Activated naive CD4-positive, alpha-beta T cell treated with Interleukin-2 at 50 U/mL for 16 hours (primary cell): ENCODE measurements at regions not wholly inside any gene's neighbourhood (a gene's known extent, or its start where the extent isn't known, plus 50 kb on each side); places are given as distances from the start of the nearest gene placed in this dataset.
"Not testable (repeated sequence)": the region's sequence is repeated elsewhere in the genome, so short reads cannot be mapped to it uniquely, and the experiment has no call there.

Experiments
- DNase-seq: peaks from one replicate; pipeline ENCODE4 v3.0.0-alpha.2; 2020

GRCh38 chr6:56904068-56904467 is 50.8 kb upstream of the BEND6 start:
- no peak for DNase-seq

DNA sequence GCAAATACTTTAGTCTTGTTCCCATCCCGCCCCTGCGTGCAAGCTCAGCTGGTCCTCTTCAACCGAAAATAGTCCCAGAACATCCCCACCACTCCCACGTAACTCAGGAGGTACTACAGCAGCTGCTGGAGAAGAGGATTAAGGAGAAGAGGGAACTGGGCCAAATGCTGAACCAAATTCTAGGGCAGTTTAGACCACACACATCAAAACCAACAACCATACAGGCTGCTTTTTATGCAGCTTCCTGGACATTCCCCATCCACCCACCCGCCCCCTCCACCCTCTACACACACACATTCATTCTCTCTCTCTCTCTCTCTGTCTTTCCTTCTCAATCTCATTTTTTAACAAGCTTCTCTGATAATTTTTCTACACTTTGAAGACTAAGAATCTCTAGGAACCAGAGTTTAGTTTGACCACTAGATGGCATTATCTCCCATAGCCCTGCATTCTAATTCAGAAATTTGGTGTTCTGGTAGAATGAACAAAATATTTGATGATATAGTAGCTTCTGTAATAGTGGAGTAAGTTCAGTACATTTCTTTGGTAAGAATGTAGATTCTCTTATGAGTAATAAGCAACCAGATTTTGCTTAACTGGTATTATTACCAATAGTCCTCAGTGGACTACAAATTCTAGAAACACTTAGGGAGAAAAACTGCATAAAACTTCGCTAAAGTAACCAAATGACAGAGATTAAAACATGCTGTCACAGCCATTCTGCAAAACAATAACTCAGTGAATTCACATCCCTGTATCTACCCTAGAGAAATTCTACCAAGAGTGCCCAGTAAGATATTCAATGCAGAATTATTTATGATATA is 52.1 kb upstream of the BEND6 start:
- no peak for DNase-seq

- no peak for DNase-seq
Observed at GRCh38 chr6:56900784-56901183, 54.1 kb upstream of the BEND6 start.

- no peak for DNase-seq
Observed at GRCh38 chr6:56899753-56900152, 55.2 kb upstream of the BEND6 start.

GRCh38 chr6:56899311-56899710 is 55.6 kb upstream of the BEND6 start:
- DNase-seq: no peak

DNA sequence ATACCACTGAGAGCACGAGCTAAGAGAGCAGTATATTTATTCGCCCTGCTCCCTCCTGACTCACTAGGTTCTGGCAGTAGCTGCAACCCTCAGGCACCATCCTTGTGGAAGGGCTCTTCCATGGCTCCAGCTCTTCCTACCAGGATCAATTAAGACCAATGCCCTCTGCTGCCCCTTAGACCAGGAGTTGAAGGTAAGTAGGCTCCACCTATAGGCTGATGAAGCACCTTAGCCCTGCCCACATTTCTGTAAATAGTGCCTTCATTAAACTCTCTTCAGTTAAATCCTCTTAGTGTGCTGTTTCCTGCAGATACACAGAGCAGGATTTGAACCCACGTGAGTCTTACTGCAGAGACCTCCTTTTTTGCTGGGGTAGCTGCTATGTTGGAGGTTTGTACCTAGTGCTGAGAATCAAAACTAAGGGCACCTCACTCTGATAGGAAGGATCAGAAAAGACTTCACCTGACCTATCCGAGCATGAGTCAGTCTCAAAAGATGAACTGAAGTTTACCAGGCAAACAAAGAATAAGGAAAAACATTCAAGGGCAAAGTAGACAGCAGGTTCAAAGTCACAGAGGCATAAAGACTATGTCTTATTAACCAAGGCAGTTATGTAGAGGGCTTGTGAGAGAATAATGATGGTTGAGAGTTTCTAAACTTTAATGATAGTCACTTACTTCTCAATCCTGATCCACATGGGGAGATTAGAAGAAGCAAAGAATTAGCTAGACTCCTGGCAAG is 56.9 kb upstream of the BEND6 start:
- DNase-seq: no peak

DNA sequence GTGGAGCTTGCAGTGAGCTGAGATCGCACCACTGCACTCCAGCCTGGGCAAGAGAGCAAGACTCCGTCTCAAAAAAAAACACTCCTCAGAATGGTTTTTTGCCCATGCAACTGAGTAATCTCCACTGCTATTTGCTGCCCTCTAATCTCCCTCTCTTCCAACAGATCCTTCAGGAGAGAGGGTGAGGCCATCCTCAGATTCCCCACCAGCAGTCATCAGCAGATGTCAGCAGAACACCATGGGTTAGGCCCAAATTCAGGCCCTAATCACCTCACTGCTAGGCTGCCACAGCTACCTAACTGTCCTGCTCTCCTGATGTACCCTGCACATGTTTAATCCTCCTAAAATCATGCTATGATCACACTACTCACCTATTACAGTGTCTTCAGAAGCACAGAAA is 63.2 kb upstream of the BEND6 start:
- no peak for DNase-seq

DNA sequence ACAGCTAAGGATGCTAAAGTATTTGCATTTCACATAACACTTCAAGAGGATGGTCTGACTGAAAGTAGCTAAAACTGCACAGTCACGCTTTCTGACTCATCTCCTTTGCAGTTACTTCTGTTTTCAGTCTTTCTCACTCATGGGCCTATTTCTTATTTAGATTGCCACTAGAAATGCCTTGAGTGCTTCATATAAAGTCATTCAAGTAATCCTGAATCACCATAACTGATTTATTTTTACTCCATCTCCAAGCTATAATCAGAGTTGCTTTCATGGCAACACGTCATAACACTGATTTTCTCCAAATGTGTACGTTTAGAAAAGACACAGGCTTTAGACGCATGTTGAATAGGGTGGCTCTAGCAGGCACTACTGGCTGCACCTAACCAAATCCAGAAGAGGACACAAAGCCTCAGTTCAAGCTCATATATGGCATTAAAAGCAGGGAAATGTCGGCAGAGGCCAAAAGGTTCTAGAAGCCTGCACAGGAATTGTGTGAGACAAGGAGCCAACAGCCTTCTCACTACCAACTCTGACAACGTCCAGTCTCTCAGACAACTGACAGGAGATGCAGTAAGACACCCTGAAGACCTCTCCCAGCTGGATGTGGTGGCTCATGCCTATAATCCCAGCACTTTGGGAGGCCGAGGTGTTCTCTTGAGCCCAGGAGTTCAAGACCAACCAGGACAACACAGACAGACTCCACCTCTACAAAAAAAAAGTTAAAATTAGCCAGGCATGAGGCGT is 64.1 kb upstream of the BEND6 start:
- peak; percentile 10 for DNase-seq

GRCh38 chr6:56890066-56890465 is 64.8 kb upstream of the BEND6 start:
- DNase-seq: no peak

GRCh38 chr6:56889492-56889891 is 65.4 kb upstream of the BEND6 start:
- no peak for DNase-seq

DNA sequence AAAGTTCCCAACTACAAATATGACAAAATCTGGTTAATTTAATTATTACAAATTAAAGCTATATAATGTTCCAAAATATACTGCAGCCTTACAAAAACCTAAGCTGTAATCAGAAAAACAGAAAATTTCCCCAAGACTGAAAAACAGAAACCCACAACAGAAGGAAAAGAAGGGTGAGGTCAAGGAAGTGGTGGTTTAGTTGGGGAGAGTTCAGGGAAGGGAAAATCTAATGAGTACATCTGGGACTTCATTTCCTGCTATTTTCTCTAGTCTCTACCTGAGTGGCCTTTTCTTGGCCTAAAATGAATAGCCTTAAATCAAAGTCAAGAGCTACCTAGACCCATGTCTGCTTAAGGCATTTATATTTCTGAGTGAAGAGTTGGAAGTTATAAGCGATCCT is 66.2 kb upstream of the BEND6 start:
- DNase-seq: no peak

DNA sequence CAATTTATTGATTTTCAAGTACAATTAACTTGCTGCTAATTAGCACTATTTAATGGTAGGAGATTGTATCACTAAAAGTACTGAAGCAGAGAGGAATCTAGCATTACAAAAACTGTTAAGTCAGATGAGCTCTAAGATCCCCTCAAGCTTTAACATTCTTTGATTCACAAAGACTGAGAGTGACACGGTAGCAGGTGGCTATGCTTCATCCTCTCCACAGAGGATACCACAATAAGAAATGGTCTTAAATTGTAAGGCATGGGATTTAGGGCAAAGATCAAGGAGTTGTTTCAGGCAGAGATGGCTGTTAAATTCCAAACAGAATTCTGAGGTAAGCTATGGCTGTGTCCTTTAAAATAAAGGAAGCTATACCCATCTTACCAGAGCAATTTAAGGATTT is 67.8 kb upstream of the BEND6 start:
- DNase-seq: no peak

DNA sequence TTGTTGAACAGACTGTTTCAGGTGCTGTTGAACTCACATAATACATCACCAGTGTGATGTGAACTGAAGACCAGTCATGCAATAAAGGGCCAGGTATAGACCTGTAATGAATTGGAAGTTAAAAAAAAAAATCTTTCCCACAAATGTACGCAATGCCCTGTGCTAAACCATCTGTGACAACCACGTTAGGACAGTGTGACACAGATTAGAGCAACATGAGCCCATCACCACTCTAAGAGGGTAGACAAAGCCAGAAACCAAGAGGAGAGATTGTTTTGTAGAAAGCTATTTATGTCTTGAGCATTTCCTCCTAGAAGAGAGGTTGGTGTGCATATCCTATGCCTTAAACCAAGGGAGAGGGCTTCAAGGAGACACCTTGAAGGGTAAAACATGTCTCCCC is 77.0 kb upstream of the BEND6 start:
- no peak for DNase-seq

DNA sequence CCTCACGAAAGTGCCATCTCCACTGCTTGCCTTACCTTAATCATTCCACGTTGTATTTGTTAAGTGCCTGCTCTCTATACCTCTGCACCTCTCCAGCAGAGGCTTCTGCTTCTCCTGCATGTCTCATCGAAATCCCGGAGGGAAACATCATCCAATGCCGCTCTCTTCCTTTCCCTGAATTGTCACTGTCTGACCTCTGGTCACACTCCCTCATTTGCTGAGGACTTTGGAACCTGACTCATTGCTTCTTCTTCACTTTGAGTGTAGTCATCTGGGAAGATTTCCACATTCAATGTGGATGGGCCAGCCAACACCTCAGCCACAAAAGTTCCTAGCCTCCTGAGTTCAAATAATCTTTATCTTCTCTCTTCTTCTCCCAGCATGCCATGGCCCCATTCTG is 78.9 kb upstream of the BEND6 start:
- DNase-seq: no peak

GRCh38 chr6:56875523-56875922 is 79.4 kb upstream of the BEND6 start:
- no peak for DNase-seq

DNA sequence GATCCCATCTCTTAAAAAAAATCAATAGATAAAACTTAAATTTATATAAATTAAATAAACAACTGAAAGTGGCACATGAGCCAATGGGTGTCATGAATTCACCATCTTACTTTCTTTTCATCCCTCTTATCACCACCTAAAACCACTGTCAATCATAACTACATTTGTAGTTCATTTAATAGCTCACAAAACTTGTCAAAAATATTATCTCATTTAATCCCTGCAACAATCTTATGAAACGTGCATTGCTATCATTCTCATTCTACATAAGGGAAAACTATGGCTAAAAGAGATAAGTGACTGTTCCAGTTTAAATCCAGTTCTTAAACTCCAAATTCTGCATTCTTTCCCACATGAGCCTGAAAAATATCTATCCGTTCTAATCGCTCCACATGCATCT is 80.6 kb upstream of the BEND6 start:
- DNase-seq: no peak

GRCh38 chr6:56870053-56870452 is 84.9 kb upstream of the BEND6 start:
- not testable (repeated sequence) for DNase-seq

GRCh38 chr6:56869346-56869745 is 85.6 kb upstream of the BEND6 start:
- DNase-seq: no peak

GRCh38 chr6:56868687-56869086 is 86.2 kb upstream of the BEND6 start:
- no peak for DNase-seq

- DNase-seq: no peak
Observed at GRCh38 chr6:56866917-56867522, 87.9 kb upstream of the BEND6 start.

DNA sequence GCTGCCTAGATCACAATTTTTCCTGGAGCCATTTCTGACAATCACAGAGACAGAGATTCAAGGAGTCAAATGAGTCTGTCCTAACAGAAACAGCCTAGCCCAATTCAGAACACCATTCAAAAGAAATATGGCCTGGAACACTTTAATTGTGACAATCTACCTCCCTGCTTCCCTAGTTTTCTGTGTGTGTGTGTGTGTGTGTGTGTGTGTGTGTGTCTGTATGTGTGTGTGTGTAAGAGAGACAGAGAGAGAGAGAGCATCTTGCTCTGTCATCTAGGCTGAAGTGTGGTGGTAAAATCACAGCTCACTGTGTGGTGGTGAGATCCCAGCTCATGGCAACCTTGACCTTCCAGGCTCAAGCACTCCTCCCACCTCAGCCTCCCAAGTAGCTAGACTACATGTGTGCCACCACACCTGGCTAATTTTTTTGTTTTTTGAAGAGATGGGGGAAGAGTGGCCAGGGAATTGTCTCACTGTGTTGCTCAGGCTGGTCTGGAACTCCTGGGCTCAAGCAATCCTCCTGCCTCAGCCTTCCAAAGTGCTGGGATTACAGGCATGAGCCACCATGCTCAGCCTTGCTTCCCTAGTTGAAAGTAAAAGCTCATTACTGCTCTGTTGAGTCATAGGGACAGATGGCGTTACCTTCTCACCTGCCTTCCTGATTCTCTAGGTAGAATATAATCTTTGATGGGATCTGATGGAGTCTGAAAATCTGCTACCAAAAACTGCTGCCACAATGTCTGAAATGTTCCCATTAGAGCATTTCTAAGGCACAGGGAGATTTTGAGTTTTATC is 89.6 kb upstream of the BEND6 start:
- no peak for DNase-seq

DNA sequence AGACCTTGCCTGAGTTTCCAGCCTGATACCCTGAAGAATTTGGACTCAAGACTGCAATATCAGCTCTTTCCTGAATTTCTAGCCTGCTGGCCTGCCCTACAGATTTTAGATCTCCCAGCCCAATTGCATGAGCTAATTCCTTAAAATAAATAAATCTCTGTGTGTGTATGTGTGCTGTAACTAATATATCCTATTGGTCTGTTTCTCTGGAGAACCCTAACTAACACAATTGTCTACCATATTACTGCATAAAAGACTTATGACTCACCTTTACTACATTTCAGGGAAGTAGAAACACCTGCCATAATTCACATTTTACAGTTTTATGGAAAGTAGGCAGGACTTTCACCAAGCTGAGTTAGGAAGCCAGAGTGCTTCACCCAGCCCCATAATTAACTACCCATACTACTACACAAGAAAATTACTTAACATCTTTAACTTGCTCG is 90.7 kb upstream of the BEND6 start:
- DNase-seq: no peak
